Stimulated activated naive CD8-positive, alpha-beta T cell treated with anti-CD3 and anti-CD28 coated beads, Interleukin-15, amount 100 ng/mL, for 72 hours (primary cell): ENCODE measurements at regions not wholly inside any gene's neighbourhood (a gene's known extent, or its start where the extent isn't known, plus 50 kb on each side); places are given as distances from the start of the nearest gene placed in this dataset.
A peak's percentile ranks its signal among the peaks of the same experiment; 100 is the strongest.

ENCODE experiments used
- ATAC-seq: fragments of 150-1000 bp; cut with Tn5 transposase; 2 replicates; pipeline ENCODE4 v1.10.0; 2021; ENCODE audit warnings: mild to moderate bottlenecking, moderate library complexity
- DNase-seq, 2 donors: peaks; one replicate each; pipeline ENCODE4 v3.0.0; 2021 to 2022
- H3K27ac Mint-ChIP-seq, 2 donors: one replicate each; pipeline ENCODE4 v1.8.0; 2022; ENCODE audit warnings: mild to moderate bottlenecking in 2 of 2, mixed read lengths in 2 of 2, moderate library complexity in 2 of 2
- H3K27me3 Mint-ChIP-seq: one replicate; pipeline ENCODE4 v1.8.0; 2022; ENCODE audit warnings: mixed read lengths
- H3K4me1 Mint-ChIP-seq: one replicate; pipeline ENCODE4 v1.8.0; 2022; ENCODE audit warnings: mild to moderate bottlenecking, mixed read lengths
- H3K4me3 Mint-ChIP-seq, 2 donors: one replicate each; pipeline ENCODE4 v1.8.0; 2022; ENCODE audit warnings: mild to moderate bottlenecking in 2 of 2, mixed read lengths in 2 of 2, moderate library complexity in 1 of 2
- H3K9me3 Mint-ChIP-seq, 2 donors: one replicate each; pipeline ENCODE4 v1.8.0; 2022; ENCODE audit warnings: mixed read lengths in 2 of 2

DNA sequence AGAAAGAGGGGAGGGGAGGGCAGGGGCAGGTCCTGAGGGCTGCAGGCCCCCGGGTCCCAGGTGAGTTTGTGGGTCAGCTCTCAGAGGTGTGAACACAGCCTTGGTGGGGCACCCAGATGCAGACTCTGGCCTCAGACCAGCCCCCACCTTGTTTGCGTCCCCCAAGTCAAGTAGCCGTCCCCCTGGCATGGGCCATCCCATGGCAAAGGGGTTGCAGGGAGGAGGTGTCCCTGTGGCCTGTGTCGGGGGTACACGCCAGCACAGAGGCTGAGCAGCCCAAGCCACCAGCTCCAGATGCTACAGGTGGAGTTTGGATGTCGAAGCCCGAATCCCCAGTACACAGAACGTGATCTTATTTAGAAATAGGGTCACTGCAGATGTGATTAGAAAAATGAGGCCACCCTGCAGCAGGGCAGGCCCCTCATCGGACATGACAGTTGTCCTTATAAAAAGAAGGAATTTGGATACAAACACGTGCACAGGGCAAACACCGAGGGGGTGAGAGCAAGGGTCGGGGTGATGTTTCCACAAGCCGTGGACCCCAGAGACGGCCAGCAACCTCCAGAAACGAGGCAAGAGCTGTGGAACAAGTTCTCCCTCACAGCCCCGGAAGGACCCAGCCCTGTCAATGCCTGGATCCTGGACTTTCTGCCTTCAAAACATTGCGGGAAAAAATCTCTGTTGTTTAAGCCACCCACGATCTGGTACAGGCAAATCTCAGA lies 141.2 kb upstream of the C14orf180 start:
- Mint-ChIP-seq H3K4me1 (no peaks in the 10 kb centered on the region), H3K4me3 (no peak overlapping the region), H3K27ac (no peak overlapping the region), H3K27me3 (no peaks in the 10 kb centered on the region), H3K9me3 (no peaks in the 10 kb centered on the region)
- DNase-seq (no peak), ATAC-seq (no peak)

DNA sequence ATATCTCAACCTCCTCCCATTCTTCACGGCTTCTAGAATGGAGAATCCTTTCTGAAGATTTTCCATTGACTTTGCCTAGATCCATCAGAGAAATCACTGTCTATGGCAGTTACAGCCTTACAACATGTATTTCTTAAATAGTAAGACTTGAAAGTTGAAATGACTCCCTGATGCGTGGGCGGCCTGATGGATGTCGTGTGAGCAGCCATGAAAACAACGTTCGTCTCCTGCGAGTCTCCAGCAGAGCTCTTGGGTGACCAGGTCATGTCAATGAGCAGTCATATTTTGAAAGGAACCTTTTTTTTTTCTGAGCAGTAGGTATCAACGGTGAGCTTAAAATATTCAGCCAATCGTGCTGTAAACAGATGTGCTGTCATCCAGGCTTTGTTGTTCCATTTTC lies 139.9 kb upstream of the C14orf180 start:
- H3K4me3 Mint-ChIP-seq = no peak overlapping the region

DNA sequence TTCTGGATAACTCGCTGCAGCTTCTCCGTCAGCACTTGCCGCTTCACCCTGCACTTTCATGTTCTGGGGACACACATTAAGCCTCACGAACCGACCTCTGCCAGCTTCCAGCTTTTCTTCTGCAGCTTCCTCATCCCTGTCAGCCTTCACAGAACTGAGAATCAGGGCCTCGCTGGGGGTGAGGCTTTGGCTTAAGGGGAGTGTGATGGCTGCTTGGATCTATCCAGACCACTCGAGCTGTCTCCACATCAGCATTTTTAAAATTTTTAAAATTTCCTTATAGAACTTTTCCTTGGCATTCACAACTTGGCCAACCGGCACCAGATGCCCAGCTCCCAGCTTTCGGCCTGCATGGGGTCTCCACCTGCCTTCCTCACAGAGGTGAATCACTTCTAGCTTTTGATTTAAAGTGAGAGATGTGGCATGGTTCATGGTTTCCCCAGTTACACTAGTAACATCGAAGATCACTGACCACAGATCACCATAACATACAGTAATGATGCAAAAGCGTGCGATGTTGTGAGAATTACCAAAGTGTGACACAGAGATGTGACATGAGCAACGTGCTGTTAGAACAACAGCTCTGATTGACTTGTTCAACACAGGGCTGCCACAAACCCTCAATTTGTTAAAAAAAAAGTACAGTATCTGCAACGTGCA lies 139.1 kb upstream of the C14orf180 start:
- Mint-ChIP-seq H3K4me3 (no peak overlapping the region), H3K27me3 (no peaks in the 10 kb centered on the region), H3K27ac (peak overlapping the region in 1 of 2 donors; percentile 84), H3K9me3 (peaks cover 7 to 11% of the 10 kb centered on the region in 2 donors), H3K4me1 (no peaks in the 10 kb centered on the region)
- DNase-seq (no peak), ATAC-seq (no peak)

More for the DNA sequence above, 139.9 kb upstream of the C14orf180 start:
- no peak overlapping the region for H3K27ac Mint-ChIP-seq
- H3K27me3 Mint-ChIP-seq = no peaks in the 10 kb centered on the region
- no peaks in the 10 kb centered on the region for H3K4me1 Mint-ChIP-seq
- peaks cover 7 to 8% of the 10 kb centered on the region in 2 donors for H3K9me3 Mint-ChIP-seq
- DNase-seq = no peak
- ATAC-seq = no peak

DNA sequence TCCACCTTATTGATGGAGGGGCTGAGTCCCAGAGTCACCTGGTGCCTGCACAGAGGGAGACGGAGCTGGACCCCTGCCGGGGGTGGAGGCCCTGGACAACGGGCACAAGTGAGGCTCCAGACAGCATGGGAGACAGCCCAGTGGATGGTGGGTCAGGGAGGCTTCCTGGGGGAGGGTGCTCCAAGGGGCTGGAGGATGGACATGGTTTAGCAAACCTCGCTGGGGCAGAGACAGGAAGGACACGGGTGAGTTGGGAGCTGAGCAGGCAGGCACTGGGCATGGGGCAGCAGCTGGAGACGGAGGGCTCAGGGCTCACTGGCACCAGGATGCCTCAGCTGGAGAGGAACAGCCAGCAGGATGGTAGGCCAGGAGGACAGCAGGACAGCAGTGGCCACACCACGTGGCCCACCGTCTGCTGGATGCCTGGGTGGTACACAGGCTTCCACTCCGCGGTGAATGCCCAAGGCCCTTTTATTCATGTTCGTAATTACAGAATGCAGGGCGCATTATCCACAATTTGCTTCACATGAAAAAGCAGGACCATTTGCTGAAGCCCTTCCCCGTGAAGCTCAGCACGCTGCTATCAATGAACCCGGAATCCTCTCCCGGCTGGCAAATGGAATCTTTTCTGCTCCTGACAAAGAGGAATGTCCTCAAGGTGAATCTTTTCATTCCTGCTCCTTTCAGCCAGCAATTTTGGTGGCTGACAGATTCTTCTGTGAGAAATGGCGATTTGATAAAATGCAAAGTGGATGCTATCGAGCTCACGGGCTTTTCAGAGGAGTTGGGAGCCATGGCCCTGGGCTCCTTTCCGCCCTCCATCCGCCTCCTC lies 138.1 kb upstream of the C14orf180 start:
- H3K4me3 Mint-ChIP-seq = no peak overlapping the region
- ATAC-seq (no peak), DNase-seq (no peak)
- no peaks in the 10 kb centered on the region for H3K4me1 Mint-ChIP-seq
- H3K27ac Mint-ChIP-seq = no peak overlapping the region
- no peaks in the 10 kb centered on the region for H3K27me3 Mint-ChIP-seq
- H3K9me3 Mint-ChIP-seq = peaks cover 7 to 11% of the 10 kb centered on the region in 2 donors

DNA sequence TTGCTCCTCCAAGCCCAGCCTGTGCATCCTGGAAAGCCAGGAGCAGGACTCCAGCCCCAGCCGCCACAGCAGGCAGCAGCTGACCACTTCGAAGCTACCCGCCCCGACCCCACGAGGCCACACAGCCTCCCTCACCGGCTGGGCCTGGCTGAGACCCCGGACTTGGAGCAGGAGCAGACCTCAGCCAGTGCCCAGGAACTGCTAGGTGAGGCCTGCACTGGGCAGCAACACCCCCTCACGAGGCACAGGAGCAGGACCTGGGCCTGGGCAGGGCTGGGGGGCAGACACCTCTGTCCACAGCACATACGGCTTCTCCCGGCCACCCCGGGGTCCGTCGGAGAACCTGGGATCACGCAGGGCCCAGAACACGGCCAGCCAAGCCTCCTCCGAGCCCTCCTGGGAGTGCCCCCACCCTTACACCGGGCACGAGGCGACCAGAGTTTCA lies 137.4 kb upstream of the C14orf180 start:
- no peak for ATAC-seq
- H3K4me3 Mint-ChIP-seq = no peak overlapping the region
- H3K27ac Mint-ChIP-seq = no peak overlapping the region
- H3K27me3 Mint-ChIP-seq = no peaks in the 10 kb centered on the region
- peaks cover 7 to 11% of the 10 kb centered on the region in 2 donors for H3K9me3 Mint-ChIP-seq
- DNase-seq = no peak
- no peaks in the 10 kb centered on the region for H3K4me1 Mint-ChIP-seq

DNA sequence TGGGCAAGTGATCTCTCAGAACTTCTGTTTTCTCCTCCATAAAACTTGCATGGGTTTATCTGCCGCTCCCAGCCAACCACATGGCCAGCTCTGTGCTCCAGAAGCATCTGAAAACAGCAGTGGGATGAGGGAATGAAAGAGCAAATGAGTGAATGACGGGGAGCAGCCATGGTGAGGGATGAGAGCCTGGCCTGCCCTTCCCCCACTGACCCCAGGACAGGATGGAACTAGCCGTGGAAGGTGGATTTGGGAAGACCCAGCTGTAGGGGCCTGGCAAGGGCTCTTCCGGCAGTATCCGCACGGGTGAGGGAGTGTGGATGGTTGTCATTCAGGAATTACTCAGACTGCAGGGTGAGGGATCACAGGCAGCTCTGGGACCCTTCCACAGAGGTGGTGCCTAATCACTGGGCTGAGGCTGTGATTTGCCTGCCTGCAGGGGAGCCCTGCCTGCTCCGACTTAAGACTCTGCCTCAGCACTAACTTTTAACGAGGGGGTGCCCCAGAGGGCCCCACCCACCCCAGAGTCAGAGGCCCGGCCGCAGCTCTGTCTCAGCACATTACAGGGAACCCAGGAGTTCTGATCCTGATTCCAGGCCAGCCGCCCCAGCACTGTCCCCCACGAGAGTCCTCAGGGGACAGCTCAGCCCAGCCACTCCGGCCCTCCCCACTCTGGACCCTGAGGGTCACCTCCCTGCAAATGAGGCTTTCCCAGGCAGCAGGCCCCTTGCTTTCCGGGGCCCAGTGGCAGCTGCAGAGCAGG lies 136.8 kb upstream of the C14orf180 start:
- DNase-seq (no peak), ATAC-seq (peak; percentile 9)
- Mint-ChIP-seq H3K4me1 (no peaks in the 10 kb centered on the region), H3K27me3 (peaks cover 4% of the 10 kb centered on the region), H3K4me3 (no peak overlapping the region), H3K9me3 (peaks cover 7 to 14% of the 10 kb centered on the region in 2 donors), H3K27ac (peak overlapping the region in 1 of 2 donors; percentile 74)

DNA sequence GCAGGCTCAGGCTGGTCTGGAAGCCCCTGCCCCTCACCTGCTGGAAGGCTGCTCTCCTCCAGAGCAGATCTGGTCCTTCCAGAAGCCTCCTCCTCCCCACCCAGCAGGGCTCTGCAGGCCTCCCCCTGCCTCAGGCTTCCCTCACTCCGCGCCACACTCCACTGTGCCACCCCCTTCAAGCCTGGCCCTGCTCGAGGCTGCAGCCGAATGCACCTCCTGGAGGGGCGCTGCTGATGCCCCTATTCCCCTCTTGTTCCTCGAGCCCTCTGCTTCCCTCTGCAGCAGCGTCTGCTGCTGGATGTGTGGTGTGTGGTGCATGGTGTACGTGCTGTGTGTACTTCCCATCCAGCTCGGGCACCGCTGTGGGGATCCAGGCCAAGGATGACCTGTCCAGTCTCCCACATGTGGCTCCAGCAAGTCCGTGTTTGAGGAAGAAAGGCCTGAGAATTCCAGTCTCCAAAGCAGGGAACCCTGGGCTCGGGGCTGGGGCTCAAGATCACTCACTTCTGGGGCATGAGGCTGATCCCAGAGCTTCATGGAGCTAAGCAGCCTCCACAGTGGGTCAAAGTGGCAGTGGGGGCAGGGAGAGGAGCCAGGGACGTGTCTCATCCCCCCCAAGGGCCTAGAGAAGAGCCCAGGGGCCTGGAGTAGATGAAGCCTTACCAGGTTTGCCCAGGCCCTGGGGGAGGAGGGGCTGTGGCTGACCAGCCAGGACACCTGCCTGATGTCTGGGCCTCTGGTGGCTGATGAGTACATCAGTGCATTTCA lies 136.0 kb upstream of the C14orf180 start:
- ATAC-seq = peak; percentile 55
- Mint-ChIP-seq H3K4me3 (no peak overlapping the region), H3K27me3 (peaks cover 12% of the 10 kb centered on the region), H3K27ac (peak overlapping the region in 1 of 2 donors; percentile 64), H3K4me1 (no peaks in the 10 kb centered on the region), H3K9me3 (peaks cover 11 to 22% of the 10 kb centered on the region in 2 donors)
- DNase-seq = no peak

DNA sequence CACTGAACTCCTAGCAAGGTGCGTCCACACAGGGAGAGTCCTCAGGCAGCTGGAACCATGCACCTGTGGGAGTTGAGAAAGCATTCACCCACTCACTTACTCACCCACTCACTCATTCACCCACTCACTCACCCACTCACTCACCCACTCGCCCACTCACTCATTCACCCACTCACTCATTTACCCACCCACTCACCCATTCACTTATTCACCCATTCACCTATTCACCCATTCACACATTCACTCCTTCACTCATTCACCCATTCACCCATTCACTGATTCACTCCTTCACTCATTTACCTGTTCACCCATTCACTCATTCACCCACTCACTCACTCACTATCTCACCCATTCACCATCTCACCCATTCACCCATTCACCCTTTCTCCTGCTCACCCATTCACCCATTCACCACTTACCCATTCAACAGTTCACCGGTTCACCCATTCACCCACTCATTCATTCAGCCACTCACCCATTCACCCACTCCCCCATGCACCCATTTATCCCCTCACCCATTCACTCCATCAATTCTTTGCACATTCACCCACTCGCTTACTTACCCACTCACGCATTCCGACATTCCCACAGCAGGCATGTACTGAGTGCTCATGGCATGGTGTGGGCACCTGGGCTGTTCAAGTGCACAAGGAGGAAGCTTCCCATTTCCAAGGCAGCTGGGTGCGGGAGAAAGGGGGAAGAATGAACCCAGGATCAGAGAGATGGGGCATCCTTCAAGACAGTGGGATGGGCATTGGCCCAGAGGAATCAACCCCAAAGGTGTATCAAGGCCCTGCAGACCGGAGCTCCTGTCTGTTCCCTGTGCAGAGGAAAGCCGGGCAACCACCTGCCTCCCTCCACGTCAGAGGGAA lies 135.2 kb upstream of the C14orf180 start:
- ATAC-seq (no peak), DNase-seq (no peak)
- no peaks in the 10 kb centered on the region for H3K4me1 Mint-ChIP-seq
- H3K27me3 Mint-ChIP-seq = peaks cover 20% of the 10 kb centered on the region
- H3K9me3 Mint-ChIP-seq = peaks cover 13 to 24% of the 10 kb centered on the region in 2 donors
- no peak overlapping the region for H3K4me3 Mint-ChIP-seq
- H3K27ac Mint-ChIP-seq = peak overlapping the region in 1 of 2 donors; percentile 79

DNA sequence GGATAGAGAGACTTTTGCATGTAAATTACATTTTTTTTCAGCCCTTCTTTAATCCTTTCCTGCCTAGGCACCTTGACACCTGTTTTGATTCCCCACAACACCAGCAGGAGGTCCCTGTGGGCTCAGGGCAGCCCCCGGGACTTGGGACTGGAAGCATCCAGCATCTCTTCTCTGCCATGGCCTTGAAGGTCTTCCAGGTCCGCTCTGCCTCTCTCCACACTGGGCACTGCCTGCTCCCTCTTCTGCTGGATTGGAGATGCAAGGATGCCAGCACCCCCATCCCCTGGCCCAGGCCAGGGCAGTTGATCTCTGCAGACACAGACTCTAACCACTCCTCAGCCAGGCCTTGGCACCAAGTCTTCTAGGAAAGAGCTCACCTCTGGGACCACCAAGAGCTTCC lies 134.5 kb upstream of the C14orf180 start:
- Mint-ChIP-seq H3K9me3 (peaks cover 13 to 24% of the 10 kb centered on the region in 2 donors), H3K4me1 (no peaks in the 10 kb centered on the region), H3K27ac (peak overlapping the region in 1 of 2 donors; percentile 82), H3K27me3 (peaks cover 22% of the 10 kb centered on the region), H3K4me3 (no peak overlapping the region)
- DNase-seq (no peak), ATAC-seq (no peak)

DNA sequence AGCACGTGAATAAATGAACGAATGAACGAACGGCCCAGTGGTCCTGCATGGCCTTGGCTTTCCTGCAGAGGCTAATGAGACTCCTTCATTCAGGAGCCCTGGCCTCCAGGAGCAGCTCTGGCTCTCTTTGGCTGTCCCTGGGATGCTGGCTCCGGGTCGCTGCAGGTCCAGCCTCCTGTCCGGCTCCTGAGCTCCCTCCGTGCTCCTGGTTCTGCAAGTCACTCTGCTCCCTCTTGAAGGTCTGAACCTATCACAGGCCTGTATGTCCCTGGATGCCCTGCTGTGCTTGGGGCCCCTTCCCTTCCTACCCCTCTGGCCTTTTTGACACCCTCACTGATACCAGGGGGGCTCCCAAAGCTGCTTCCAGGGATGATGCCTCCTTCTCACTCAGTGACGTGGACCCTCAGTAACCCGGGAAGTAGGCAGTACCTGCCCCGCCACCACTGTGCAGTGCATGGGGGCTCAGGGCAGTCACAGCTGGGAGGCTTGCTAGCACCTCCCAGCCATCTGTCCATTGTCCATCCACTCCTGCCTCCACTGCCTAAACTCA lies 133.7 kb upstream of the C14orf180 start:
- Mint-ChIP-seq H3K27ac (no peak overlapping the region), H3K9me3 (peaks cover 13 to 24% of the 10 kb centered on the region in 2 donors), H3K4me1 (no peaks in the 10 kb centered on the region), H3K27me3 (peaks cover 22% of the 10 kb centered on the region), H3K4me3 (no peak overlapping the region)
- ATAC-seq = no peak
- DNase-seq = no peak

DNA sequence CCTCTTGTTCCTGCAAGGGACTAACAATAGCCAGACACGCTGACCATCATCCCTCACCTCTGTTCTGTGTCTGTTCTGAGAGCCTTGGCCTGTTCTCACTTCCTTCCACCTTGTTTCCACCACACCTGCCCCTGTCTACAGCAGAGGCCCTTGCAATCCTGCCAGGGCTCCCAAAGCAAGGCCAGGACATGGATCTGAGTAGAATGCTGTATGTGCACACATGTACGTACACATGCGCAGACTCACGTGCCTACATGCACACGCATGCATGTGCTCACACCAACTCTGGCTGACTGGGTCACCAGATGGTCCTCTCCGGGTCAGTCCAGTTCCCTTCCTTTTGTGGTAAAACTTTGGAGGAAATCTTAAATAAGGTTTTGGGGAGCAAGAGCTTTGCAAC lies 133.0 kb upstream of the C14orf180 start:
- H3K9me3 Mint-ChIP-seq = peaks cover 13 to 24% of the 10 kb centered on the region in 2 donors
- H3K27me3 Mint-ChIP-seq = peaks cover 28% of the 10 kb centered on the region
- DNase-seq (no peak), ATAC-seq (no peak)
- no peaks in the 10 kb centered on the region for H3K4me1 Mint-ChIP-seq
- no peak overlapping the region for H3K4me3 Mint-ChIP-seq
- no peak overlapping the region for H3K27ac Mint-ChIP-seq

DNA sequence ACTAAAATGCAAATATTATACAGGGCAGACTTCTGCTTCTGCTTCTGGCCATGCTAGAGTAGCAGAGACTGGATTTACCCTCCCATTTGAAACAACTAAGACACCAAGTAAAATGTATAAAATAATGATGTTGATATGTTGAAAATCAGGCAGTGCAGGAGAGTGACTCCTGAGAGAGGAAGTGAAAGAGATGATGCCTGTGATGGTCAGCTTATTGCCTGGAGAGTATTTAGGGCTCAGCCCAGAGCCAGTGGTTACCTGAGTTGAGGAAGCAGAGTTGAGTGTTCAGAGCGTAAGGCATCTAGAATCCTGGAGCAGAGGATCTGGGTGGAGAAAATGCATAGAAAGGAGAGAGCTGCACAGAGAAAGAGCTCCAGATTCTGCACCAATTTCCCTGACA lies 131.8 kb upstream of the C14orf180 start:
- DNase-seq = no peak
- Mint-ChIP-seq H3K27me3 (peaks cover 35% of the 10 kb centered on the region), H3K4me3 (no peak overlapping the region), H3K9me3 (peaks cover 13 to 24% of the 10 kb centered on the region in 2 donors), H3K27ac (peak overlapping the region in 1 of 2 donors; percentile 19), H3K4me1 (no peaks in the 10 kb centered on the region)
- ATAC-seq = no peak

DNA sequence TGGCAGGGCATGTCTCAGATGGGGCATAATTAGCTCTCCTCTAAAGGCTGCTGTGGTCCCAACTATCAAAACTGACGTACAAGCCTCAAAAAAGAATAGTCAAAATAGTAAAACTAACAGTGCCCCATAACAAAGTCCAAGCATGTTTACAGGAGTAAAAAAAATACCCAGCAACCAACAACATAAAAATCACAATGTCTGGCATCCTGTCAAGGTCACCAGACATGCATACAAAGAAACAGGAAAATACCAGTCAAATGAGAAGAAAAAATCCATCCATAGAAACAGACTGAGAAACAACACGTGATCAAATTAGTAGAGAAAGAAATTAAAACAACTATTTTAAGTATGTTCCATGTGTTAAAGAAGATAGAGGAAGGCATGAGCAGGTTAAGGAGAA lies 131.2 kb upstream of the C14orf180 start:
- DNase-seq = no peak
- peaks cover 13 to 24% of the 10 kb centered on the region in 2 donors for H3K9me3 Mint-ChIP-seq
- H3K27ac Mint-ChIP-seq = no peak overlapping the region
- H3K4me1 Mint-ChIP-seq = no peaks in the 10 kb centered on the region
- no peak for ATAC-seq
- H3K27me3 Mint-ChIP-seq = peaks cover 35% of the 10 kb centered on the region
- H3K4me3 Mint-ChIP-seq = no peak overlapping the region
